ENCODE measurements at regions not wholly inside any gene's neighbourhood (a gene's known extent, or its start where the extent isn't known, plus 50 kb on each side); places are given as distances from the start of the nearest gene placed in this dataset.
"Not testable (repeated sequence)": the region's sequence is repeated elsewhere in the genome, so short reads cannot be mapped to it uniquely, and the experiment has no call there.

DNA sequence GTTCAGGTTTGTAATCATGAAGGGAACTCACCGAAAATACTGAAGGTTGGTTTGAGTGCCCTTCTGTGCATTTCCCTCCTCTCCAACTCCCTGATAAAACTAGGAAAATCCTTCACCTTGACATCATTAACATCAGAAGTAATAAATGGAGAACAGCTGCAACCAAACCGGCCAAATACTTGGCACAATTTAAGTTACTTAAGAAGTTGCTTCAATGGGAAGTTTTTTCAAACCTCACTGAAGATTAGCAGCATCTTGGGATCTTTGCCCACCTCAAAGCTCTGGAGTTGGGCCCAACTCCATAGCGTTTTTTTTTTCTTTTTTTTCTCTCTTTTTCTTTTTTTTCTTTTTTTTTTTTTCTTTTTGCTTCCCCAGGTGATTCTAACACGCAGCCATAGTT, 784.8 kb downstream of the KCNA4 start:
- DNase-seq = no peak

- DNase-seq = no peak
Measured at GRCh38 chr11:29231586-29231985, 785.2 kb downstream of the KCNA4 start.

- no peak for DNase-seq
Measured at GRCh38 chr11:29227811-29228210, 789.0 kb downstream of the KCNA4 start.

GRCh38 chr11:29224739-29225384, 792.0 kb downstream of the KCNA4 start:
- no peak for DNase-seq

- DNase-seq = not testable (repeated sequence)
Measured at GRCh38 chr11:29219531-29219930, 797.3 kb downstream of the KCNA4 start.

- DNase-seq = no peak
Measured at GRCh38 chr11:29217901-29218300, 798.9 kb downstream of the KCNA4 start.

- DNase-seq = no peak
Measured at GRCh38 chr11:29214833-29215232, 802.0 kb downstream of the KCNA4 start.

- no peak for DNase-seq
Measured at GRCh38 chr11:29211202-29211601, 805.6 kb downstream of the KCNA4 start.

- no peak for DNase-seq
Measured at GRCh38 chr11:29210426-29210825, 806.4 kb downstream of the KCNA4 start.

DNA sequence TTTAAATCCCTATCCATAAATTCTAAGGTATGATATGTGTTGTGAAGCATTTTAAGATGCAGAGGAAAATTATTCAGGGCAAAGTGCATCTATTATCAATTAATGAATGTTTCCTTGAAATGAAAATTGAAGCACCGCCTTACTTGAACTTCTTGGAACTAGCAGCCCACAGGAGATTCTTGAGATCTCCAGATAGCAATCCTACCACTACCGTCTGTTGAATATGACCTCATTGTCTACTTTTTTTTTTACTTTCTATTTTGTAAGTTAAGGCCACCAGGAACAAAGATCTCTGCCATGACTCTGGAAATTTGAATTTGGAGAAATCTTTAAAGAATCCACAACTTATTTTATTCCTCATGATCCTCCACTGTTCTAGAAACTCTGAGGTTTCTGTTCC, 808.7 kb downstream of the KCNA4 start:
- DNase-seq = no peak

- no peak for DNase-seq
Measured at GRCh38 chr11:29200791-29201562, 815.9 kb downstream of the KCNA4 start.

GRCh38 chr11:29190313-29190712, 826.5 kb downstream of the KCNA4 start:
- DNase-seq = no peak

GRCh38 chr11:29187215-29187614, 829.6 kb downstream of the KCNA4 start:
- no peak for DNase-seq

- no peak for DNase-seq
Measured at GRCh38 chr11:29184939-29185890, 831.6 kb downstream of the KCNA4 start.

GRCh38 chr11:29183301-29183700, 833.5 kb downstream of the KCNA4 start:
- DNase-seq = no peak

GRCh38 chr11:29173660-29174062, 843.2 kb downstream of the KCNA4 start:
- no peak for DNase-seq

- DNase-seq = no peak
Measured at GRCh38 chr11:29171360-29171950, 845.4 kb downstream of the KCNA4 start.

GRCh38 chr11:29166306-29166705, 850.5 kb downstream of the KCNA4 start:
- DNase-seq = no peak

GRCh38 chr11:29163231-29163630, 853.6 kb downstream of the KCNA4 start:
- no peak for DNase-seq

DNA sequence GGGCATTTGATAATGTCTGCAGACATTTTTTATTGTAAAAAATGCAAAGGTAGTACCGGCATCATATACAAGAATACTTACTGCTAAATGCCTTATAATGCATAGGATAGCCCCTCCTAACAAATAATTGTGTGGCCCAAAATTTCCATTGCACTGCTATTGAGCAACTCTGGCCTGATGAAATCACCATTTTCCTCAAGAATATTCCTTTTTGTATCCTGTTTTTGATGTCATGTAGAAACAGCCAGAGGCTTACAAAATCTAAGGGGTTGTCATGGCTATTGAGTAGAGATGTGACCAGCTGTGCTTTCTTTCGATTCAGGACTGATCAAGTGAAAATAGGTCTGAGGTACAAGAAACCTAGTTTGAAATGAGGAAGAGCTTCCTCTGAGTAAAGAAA, 854.3 kb downstream of the KCNA4 start:
- DNase-seq = no peak

DNA sequence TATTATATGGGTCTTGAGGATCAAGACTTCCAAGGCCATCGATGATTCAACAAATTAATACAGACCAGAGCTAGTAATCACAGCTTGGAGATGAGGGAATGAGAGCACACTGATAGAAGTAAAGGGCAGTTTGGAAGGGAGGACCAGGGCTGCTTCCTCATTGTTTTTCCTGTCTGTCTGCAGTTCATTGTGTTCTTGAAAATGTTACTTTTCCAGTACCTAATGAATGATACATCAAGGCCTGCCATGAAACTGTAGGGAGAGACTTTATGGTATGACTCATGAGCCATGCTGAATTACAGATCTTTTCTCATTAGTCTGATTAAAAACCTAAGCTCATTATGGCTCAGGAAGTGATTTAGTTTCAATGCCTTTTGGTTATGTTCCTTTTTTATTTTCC, 855.6 kb downstream of the KCNA4 start:
- DNase-seq = no peak
